ENCODE measurements at regions not wholly inside any gene's neighbourhood (a gene's known extent, or its start where the extent isn't known, plus 50 kb on each side); places are given as distances from the start of the nearest gene placed in this dataset.

DNA sequence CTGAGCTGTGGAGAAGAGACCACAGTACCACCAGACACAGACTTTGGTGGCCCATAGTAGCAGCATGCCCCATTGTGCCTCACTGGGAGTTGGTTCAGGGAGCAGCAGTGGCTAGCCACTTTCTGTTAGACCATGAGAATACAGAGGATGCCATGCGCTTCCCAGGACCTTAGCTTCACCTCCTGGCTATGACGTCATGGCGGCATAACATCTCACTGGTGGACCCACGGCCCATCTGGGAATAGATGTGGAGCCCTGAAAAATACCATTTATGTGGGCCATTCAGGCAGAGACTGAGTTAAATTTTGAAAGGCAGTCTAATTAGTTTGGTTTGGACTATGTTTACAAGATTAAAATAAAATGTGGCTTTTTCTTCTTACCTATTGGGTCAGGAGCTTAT is 55.1 kb upstream of the NMD3 start:
- no peak for TF ChIP-seq ZFP1 (CRISPR knock-in tag; IDR thresholded peaks at IDR 0.05)
- no peak for TF ChIP-seq SMAD2 (IDR thresholded peaks at IDR 0.05; ENCODE audit: low read depth, low read length)
- no peak for TF ChIP-seq ELF4 (CRISPR knock-in tag; IDR thresholded peaks at IDR 0.05)
- TF ChIP-seq ZNF282 (CRISPR knock-in tag; IDR thresholded peaks at IDR 0.05): no peak
- TF ChIP-seq ZBED1 (IDR thresholded peaks at IDR 0.05): no peak
- TF ChIP-seq SIRT6 (IDR thresholded peaks at IDR 0.05; ENCODE audit: low read depth, low read length): no peak
- no peak for TF ChIP-seq ZNF316 (IDR thresholded peaks at IDR 0.05)
- TF ChIP-seq ZNF324 (CRISPR knock-in tag; IDR thresholded peaks at IDR 0.05): no peak
- TF ChIP-seq ATF2 (CRISPR knock-in tag; IDR thresholded peaks at IDR 0.05): no peak
- no peak for TF ChIP-seq EP300 (IDR thresholded peaks at IDR 0.05; ENCODE audit: low read length)
- TF ChIP-seq CTBP1 (IDR thresholded peaks at IDR 0.05; ENCODE audit: borderline replicate concordance): no peak
- no peak for TF ChIP-seq RBM22 (IDR thresholded peaks at IDR 0.05; ENCODE audit: low read depth, low read length, poor library complexity, severe bottlenecking)
- TF ChIP-seq ZNF146 (CRISPR knock-in tag; IDR thresholded peaks at IDR 0.05; ENCODE audit: unreplicated experiment): no peak
- no peak for TF ChIP-seq BRD9 (IDR thresholded peaks at IDR 0.05; ENCODE audit: low read depth, partially characterized antibody)
- no peak for TF ChIP-seq VEZF1 (CRISPR knock-in tag; IDR thresholded peaks at IDR 0.05)
- TF ChIP-seq RBM25 (IDR thresholded peaks at IDR 0.05; ENCODE audit: low read depth, low read length, severe bottlenecking): no peak
- TF ChIP-seq ESRRB (CRISPR knock-in tag; IDR thresholded peaks at IDR 0.05; ENCODE audit: borderline replicate concordance): no peak
- no peak for TF ChIP-seq ESRRA (IDR thresholded peaks at IDR 0.05; ENCODE audit: borderline replicate concordance, low read depth)
- TF ChIP-seq FOXK2 (conservative IDR thresholded peaks at IDR 0.05 in 1 of 2, IDR thresholded peaks at IDR 0.05 in 1 of 2; ENCODE audit: low read depth in 2 of 2): no peak
- TF ChIP-seq NONO (IDR thresholded peaks at IDR 0.05; ENCODE audit: low read depth in 2 of 2, low read length in 1 of 2): no peak
- in situ Hi-C loops (cut with MboI) (no loop called here), intact Hi-C loops (cut with micrococcal nuclease) (no loop called here)
- 0% methylated on average over 4 of the region's 4 CpGs for WGBS (ENCODE audit: insufficient coverage, low coverage, missing lambda C conversion rate)
- ChIA-PET CTCF (ENCODE audit: low intra/inter-chr PET ratio) (no interaction called here), POLR2A (no interaction called here)
- DNase-seq (ENCODE audit: extremely low read depth in 1 of 4, low spot score in 3 of 4) (no peak), ATAC-seq (no peak), FAIRE-seq (no peak)
- no peaks in the 10 kb centered on the region for H3K36me3 ChIP-seq (ENCODE audit: control insufficient read depth, insufficient read depth, low read length)
- H4K20me1 ChIP-seq (replicated peaks; ENCODE audit: control insufficient read depth, insufficient read depth, low read length): no peaks in the 10 kb centered on the region
- no TSS peak for BruUV-seq (replicated peaks)
- H3K27me3 ChIP-seq (ENCODE audit: control insufficient read depth in 2 of 2, insufficient read depth in 2 of 2, low read length in 2 of 2): no peaks in the 10 kb centered on the region
- no peaks in the 10 kb centered on the region; a peak in 1 of 5 replicates for H3K4me1 ChIP-seq (replicated peaks in 1 of 2; ENCODE audit: control insufficient read depth in 2 of 2, insufficient read depth in 2 of 2, low read length in 2 of 2)
- H3K4me2 ChIP-seq (ENCODE audit: insufficient read depth, low read length): no peak overlapping the region
- H3K9me3 ChIP-seq (replicated peaks; ENCODE audit: control insufficient read depth, insufficient read depth, low read depth, low read length): peaks cover 2% of the 10 kb centered on the region; the same call in 1 of the 2 replicates
- H3K27ac ChIP-seq (ENCODE audit: extremely low read depth, low read depth, low read length): no peak overlapping the region
- H3K79me2 ChIP-seq (ENCODE audit: control insufficient read depth, insufficient read depth, low read length): no peaks in the 10 kb centered on the region
- H3K9ac ChIP-seq (ENCODE audit: insufficient read depth in 1 of 2, low read depth in 2 of 2, low read length in 2 of 2): no peak overlapping the region
- no peaks in the 10 kb centered on the region for H3K9me1 ChIP-seq (ENCODE audit: control insufficient read depth, insufficient read depth, low read length)
- no peak overlapping the region for H2AFZ ChIP-seq (ENCODE audit: low read depth, low read length)
- H3K4me3 ChIP-seq: no peak overlapping the region
